Gastroesophageal sphincter (tissue), 4 donors: ENCODE measurements at regions not wholly inside any gene's neighbourhood (a gene's known extent, or its start where the extent isn't known, plus 50 kb on each side); places are given as distances from the start of the nearest gene placed in this dataset.
A peak's percentile ranks its signal among the peaks of the same experiment; 100 is the strongest.

Experiments used
- ATAC-seq: fragments of 150-250 bp; one replicate; pipeline ENCODE4 v1.9.1; 2016; ENCODE audit warnings: mild to moderate bottlenecking, moderate library complexity
- H3K27ac ChIP-seq, 4 donors: fragments of 200-600 bp; sonication (generic) in 3 of 4; 1 replicate in 3 of 4; 2 replicates in 1 of 4; pipeline ENCODE4 v1.5.1; 2016 to 2019
- H3K27me3 ChIP-seq: fragments of 200-600 bp; sonication (generic); one replicate; pipeline ENCODE4 v1.5.1; 2019
- H3K36me3 ChIP-seq, 2 donors: fragments of 200-600 bp; sonication (generic); one replicate each; pipeline ENCODE4 v1.5.1; 2019; ENCODE audit warnings: control low read depth in 1 of 2
- H3K4me1 ChIP-seq, 3 donors: fragments of 200-600 bp; sonication (generic); 1 replicate in 2 of 3; 2 replicates in 1 of 3; pipeline ENCODE4 v1.5.1; 2016 to 2019; ENCODE audit warnings: control low read depth in 2 of 3
- H3K4me3 ChIP-seq, 2 donors: fragments of 200-600 bp; sonication (generic); one replicate each; pipeline ENCODE4 v1.5.1; 2019; ENCODE audit warnings: mild to moderate bottlenecking in 1 of 2, moderate library complexity in 1 of 2
- H3K9me3 ChIP-seq, 3 donors: fragments of 200-600 bp; sonication (generic); one replicate each; pipeline ENCODE4 v1.5.1; 2017 to 2019; ENCODE audit warnings: control low read depth in 2 of 3
- CTCF ChIP-seq, 4 experiments: fragments of 200-600 bp in 2 of 4; fragments of 450-650 bp in 2 of 4; sonication (generic) in 1 of 4; IDR thresholded peaks; one replicate each; pipeline ENCODE4 v1.5.1; 2017 to 2019; ENCODE audit warnings: antibody characterized with exemption in 4 of 4, mild to moderate bottlenecking in 2 of 4, moderate library complexity in 2 of 4
- EP300 ChIP-seq: sonication (generic); formaldehyde crosslinking; IDR thresholded peaks from one replicate; pipeline ENCODE4 v1.6.1; 2017; ENCODE audit warnings: antibody characterized with exemption, mild to moderate bottlenecking
- POLR2A ChIP-seq, 2 donors: fragments of 450-650 bp; IDR thresholded peaks; one replicate each; pipeline ENCODE4 v1.6.1; 2017; ENCODE audit warnings: antibody characterized with exemption in 2 of 2, mild to moderate bottlenecking in 2 of 2, moderate library complexity in 1 of 2
- POLR2AphosphoS5 ChIP-seq: sonication (generic); formaldehyde crosslinking; IDR thresholded peaks from one replicate; pipeline ENCODE4 v1.6.1; 2017; ENCODE audit warnings: antibody characterized with exemption
- WGBS, 2 donors: methylation state at CpG; one replicate each; pipeline ENCODE4 v1.1.5; 2018; ENCODE audit warnings: low coverage in 1 of 2; 5-methylcytosine and 5-hydroxymethylcytosine counted together

GRCh38 chr2:195538937-195539336 is 118.1 kb upstream of the SLC39A10 start:
- Histone ChIP-seq H3K4me1 (peaks cover 0 to 6% (median 4%) of the 10 kb centered on the region in 3 donors), H3K9me3 (no peaks in the 10 kb centered on the region), H3K27me3 (no peaks in the 10 kb centered on the region), H3K36me3 (no peaks in the 10 kb centered on the region), H3K27ac (no peak overlapping the region), H3K4me3 (no peak overlapping the region)
- TF ChIP-seq EP300 (no peak), CTCF (IDR thresholded peaks at IDR 0.05) (no peak), POLR2A (IDR thresholded peaks at IDR 0.05) (no peak), POLR2AphosphoS5 (no peak)
- no peak for ATAC-seq
- 88% methylated on average over 2 of the region's 2 CpGs; no CpG with 5 or more reads in 1 of the 2 donors for WGBS, 2 donors

- 83% methylated on average over 3 of the region's 3 CpGs; no CpG with 5 or more reads in 1 of the 2 donors for WGBS, 2 donors
- Histone ChIP-seq H3K27me3 (no peaks in the 10 kb centered on the region), H3K4me3 (no peak overlapping the region), H3K9me3 (no peaks in the 10 kb centered on the region), H3K27ac (no peak overlapping the region), H3K36me3 (no peaks in the 10 kb centered on the region), H3K4me1 (peaks cover 0 to 12% (median 8%) of the 10 kb centered on the region in 3 donors)
- no peak for ATAC-seq
- TF ChIP-seq CTCF (IDR thresholded peaks at IDR 0.05) (no peak), EP300 (no peak), POLR2A (IDR thresholded peaks at IDR 0.05) (no peak), POLR2AphosphoS5 (no peak)
Measured at GRCh38 chr2:195537811-195538210, 119.2 kb upstream of the SLC39A10 start.

GRCh38 chr2:195536906-195537305 is 120.1 kb upstream of the SLC39A10 start:
- Histone ChIP-seq H3K27me3 (no peaks in the 10 kb centered on the region), H3K36me3 (no peaks in the 10 kb centered on the region), H3K27ac (no peak overlapping the region), H3K4me1 (peaks cover 0 to 12% (median 8%) of the 10 kb centered on the region in 3 donors), H3K9me3 (no peaks in the 10 kb centered on the region), H3K4me3 (no peak overlapping the region)
- ATAC-seq: no peak
- TF ChIP-seq POLR2AphosphoS5: no peak
- no peak for TF ChIP-seq POLR2A (IDR thresholded peaks at IDR 0.05)
- TF ChIP-seq EP300: no peak
- TF ChIP-seq CTCF (IDR thresholded peaks at IDR 0.05): no peak
- WGBS, 2 donors: 44 to 50% methylated on average over 1 to 2 of the region's 2 CpGs

GRCh38 chr2:195535911-195536522 is 121.0 kb upstream of the SLC39A10 start:
- Histone ChIP-seq H3K27me3 (no peaks in the 10 kb centered on the region), H3K27ac (no peak overlapping the region), H3K4me3 (no peak overlapping the region), H3K4me1 (peaks cover 0 to 12% (median 8%) of the 10 kb centered on the region in 3 donors), H3K36me3 (no peaks in the 10 kb centered on the region), H3K9me3 (no peaks in the 10 kb centered on the region)
- TF ChIP-seq CTCF (IDR thresholded peaks at IDR 0.05) (no peak), POLR2AphosphoS5 (no peak), POLR2A (IDR thresholded peaks at IDR 0.05) (no peak), EP300 (no peak)
- WGBS, 2 donors: 87 to 94% methylated on average over 5 of the region's 7 CpGs
- peak; percentile 32 for ATAC-seq

GRCh38 chr2:195534971-195535370 is 122.1 kb upstream of the SLC39A10 start:
- no peak for TF ChIP-seq POLR2A (IDR thresholded peaks at IDR 0.05)
- no peak for TF ChIP-seq EP300
- TF ChIP-seq POLR2AphosphoS5: no peak
- Histone ChIP-seq H3K4me1 (peaks cover 0 to 12% (median 8%) of the 10 kb centered on the region in 3 donors), H3K36me3 (no peaks in the 10 kb centered on the region), H3K27me3 (no peaks in the 10 kb centered on the region), H3K4me3 (no peak overlapping the region), H3K27ac (no peak overlapping the region), H3K9me3 (no peaks in the 10 kb centered on the region)
- WGBS, 2 donors: 73 to 82% methylated on average over 1 of the region's 1 CpG
- no peak for ATAC-seq
